ENCODE measurements at regions not wholly inside any gene's neighbourhood (a gene's known extent, or its start where the extent isn't known, plus 50 kb on each side); places are given as distances from the start of the nearest gene placed in this dataset.

DNA sequence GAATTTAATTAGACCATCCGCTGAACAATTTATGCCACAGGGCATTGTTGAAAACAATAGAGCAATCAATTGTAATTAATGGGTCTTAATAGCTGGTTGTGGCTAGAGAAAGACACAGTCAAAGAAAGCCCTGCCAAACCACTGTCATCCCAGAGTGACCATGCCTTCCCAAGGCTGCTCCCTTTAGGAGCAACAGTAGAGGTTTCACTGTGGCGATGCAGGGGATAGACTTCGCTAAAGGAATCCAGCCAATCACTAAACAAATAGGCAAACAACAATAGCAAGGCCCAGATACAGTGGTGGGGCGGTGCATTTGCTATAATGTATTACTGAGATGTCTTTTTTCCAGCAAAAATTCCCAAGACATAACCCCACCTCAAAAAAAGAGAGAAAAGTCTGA is 87.8 kb upstream of the SLC27A6 start:
- no peak overlapping the region for H3K27ac ChIP-seq (ENCODE audit: insufficient read depth, low read depth, low read length)
- TF ChIP-seq JUN (IDR thresholded peaks at IDR 0.05; ENCODE audit: borderline replicate concordance, insufficient read depth, insufficient read length, low read depth) (no peak), POLR2AphosphoS5 (IDR thresholded peaks at IDR 0.05; ENCODE audit: insufficient read depth, low read depth, low read length) (no peak), POLR2A (IDR thresholded peaks at IDR 0.05; ENCODE audit: low read depth, low read length) (no peak), GATA2 (IDR thresholded peaks at IDR 0.05; ENCODE audit: insufficient read depth, insufficient read length, low read depth, low read length) (no peak), FOS (IDR thresholded peaks at IDR 0.05; ENCODE audit: borderline replicate concordance, insufficient read depth, low read length) (no peak), EZH2 (IDR thresholded peaks at IDR 0.05; ENCODE audit: borderline replicate concordance, low read depth, low read length, severe bottlenecking) (no peak), MYC (IDR thresholded peaks at IDR 0.05; ENCODE audit: low read depth, low read length) (no peak)
- TF ChIP-seq, protein P1, sequence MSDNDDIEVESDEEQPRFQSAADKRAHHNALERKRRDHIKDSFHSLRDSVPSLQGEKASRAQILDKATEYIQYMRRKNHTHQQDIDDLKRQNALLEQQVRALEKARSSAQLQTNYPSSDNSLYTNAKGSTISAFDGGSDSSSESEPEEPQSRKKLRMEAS (IDR thresholded peaks at IDR 0.05; ENCODE audit: insufficient read depth, insufficient read length): no peak
- TF ChIP-seq, protein P2, sequence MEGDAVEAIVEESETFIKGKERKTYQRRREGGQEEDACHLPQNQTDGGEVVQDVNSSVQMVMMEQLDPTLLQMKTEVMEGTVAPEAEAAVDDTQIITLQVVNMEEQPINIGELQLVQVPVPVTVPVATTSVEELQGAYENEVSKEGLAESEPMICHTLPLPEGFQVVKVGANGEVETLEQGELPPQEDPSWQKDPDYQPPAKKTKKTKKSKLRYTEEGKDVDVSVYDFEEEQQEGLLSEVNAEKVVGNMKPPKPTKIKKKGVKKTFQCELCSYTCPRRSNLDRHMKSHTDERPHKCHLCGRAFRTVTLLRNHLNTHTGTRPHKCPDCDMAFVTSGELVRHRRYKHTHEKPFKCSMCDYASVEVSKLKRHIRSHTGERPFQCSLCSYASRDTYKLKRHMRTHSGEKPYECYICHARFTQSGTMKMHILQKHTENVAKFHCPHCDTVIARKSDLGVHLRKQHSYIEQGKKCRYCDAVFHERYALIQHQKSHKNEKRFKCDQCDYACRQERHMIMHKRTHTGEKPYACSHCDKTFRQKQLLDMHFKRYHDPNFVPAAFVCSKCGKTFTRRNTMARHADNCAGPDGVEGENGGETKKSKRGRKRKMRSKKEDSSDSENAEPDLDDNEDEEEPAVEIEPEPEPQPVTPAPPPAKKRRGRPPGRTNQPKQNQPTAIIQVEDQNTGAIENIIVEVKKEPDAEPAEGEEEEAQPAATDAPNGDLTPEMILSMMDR (IDR thresholded peaks at IDR 0.05; ENCODE audit: extremely low read depth in 1 of 2, insufficient read depth in 1 of 2, low read depth in 1 of 2, low read length in 2 of 2): no peak
- H3K79me2 ChIP-seq (ENCODE audit: control insufficient read depth, insufficient read depth, low read length): no peaks in the 10 kb centered on the region
- no peak overlapping the region for H3K4me2 ChIP-seq (ENCODE audit: insufficient read depth, low read length)
- H3K36me3 ChIP-seq (ENCODE audit: control insufficient read depth in 2 of 2, extremely low read depth in 1 of 2, insufficient read depth in 2 of 2, low read length in 2 of 2): no peaks in the 10 kb centered on the region
- no peaks in the 10 kb centered on the region for H3K4me1 ChIP-seq (ENCODE audit: control insufficient read depth, extremely low read depth, insufficient read depth, low read length)
- FAIRE-seq (no peak), DNase-seq (ENCODE audit: low read depth, low spot score) (no peak)
- CTCF ChIA-PET: no interaction called here
- no peaks in the 10 kb centered on the region for H4K20me1 ChIP-seq (replicated peaks; ENCODE audit: control insufficient read depth, extremely low read depth, insufficient read depth, low read length)
- BruUV-seq (replicated peaks): no TSS peak
- POLR2A ChIA-PET: no interaction called here
- no peak overlapping the region for H2AFZ ChIP-seq (ENCODE audit: low read depth, low read length)
- no peaks in the 10 kb centered on the region for H3K9me1 ChIP-seq (replicated peaks; ENCODE audit: control insufficient read depth, extremely low read depth, insufficient read depth, low read length)
- intact Hi-C loops (cut with micrococcal nuclease) (no loop called here), dilution Hi-C loops (cut with MboI; ENCODE audit: extremely low pct_ligation_motif_present, low sequenced_read_pairs) (no loop called here)
- H3K4me3 ChIP-seq (replicated peaks in 1 of 3; ENCODE audit: insufficient read depth in 1 of 3, low read depth in 1 of 3, low read length in 3 of 3): no peak overlapping the region
- H3K27me3 ChIP-seq (ENCODE audit: control insufficient read depth in 2 of 2, insufficient read depth in 2 of 2, low read length in 2 of 2): peaks cover 2 to 5% of the 10 kb centered on the region in 2 experiments
- no peak overlapping the region for H3K9ac ChIP-seq (replicated peaks; ENCODE audit: extremely low read depth, insufficient read depth, low read length)
- H3K9me3 ChIP-seq (replicated peaks; ENCODE audit: control insufficient read depth, insufficient read depth, low read length): no peaks in the 10 kb centered on the region

Measured in endothelial cell of umbilical vein (primary cell).